ENCODE measurements at regions not wholly inside any gene's neighbourhood (a gene's known extent, or its start where the extent isn't known, plus 50 kb on each side); places are given as distances from the start of the nearest gene placed in this dataset.
"Not testable (repeated sequence)": the region's sequence is repeated elsewhere in the genome, so short reads cannot be mapped to it uniquely, and the experiment has no call there.

GRCh38 chr11:97893612-97894011, 1127.1 kb upstream of the CNTN5 start:
- in situ Hi-C loops (cut with MboI; ENCODE audit: low pct_unique_long_range_greater_than_20kb, low sequenced_read_pairs), result no loop called here
- DNase-seq, result no peak

GRCh38 chr11:97894978-97895377, 1125.8 kb upstream of the CNTN5 start:
- no peak for DNase-seq
- in situ Hi-C loops (cut with MboI; ENCODE audit: low pct_unique_long_range_greater_than_20kb, low sequenced_read_pairs), result no loop called here

GRCh38 chr11:97895572-97895971, 1125.2 kb upstream of the CNTN5 start:
- DNase-seq, result no peak
- in situ Hi-C loops (cut with MboI; ENCODE audit: low pct_unique_long_range_greater_than_20kb, low sequenced_read_pairs), result no loop called here

- in situ Hi-C loops (cut with MboI; ENCODE audit: low pct_unique_long_range_greater_than_20kb, low sequenced_read_pairs), result no loop called here
- no peak for DNase-seq
Observed at GRCh38 chr11:97902828-97903227, 1117.9 kb upstream of the CNTN5 start.

GRCh38 chr11:97905101-97905500, 1115.6 kb upstream of the CNTN5 start:
- DNase-seq, result no peak
- in situ Hi-C loops (cut with MboI; ENCODE audit: low pct_unique_long_range_greater_than_20kb, low sequenced_read_pairs), result no loop called here

GRCh38 chr11:97905671-97906070, 1115.1 kb upstream of the CNTN5 start:
- in situ Hi-C loops (cut with MboI; ENCODE audit: low pct_unique_long_range_greater_than_20kb, low sequenced_read_pairs), result no loop called here
- no peak for DNase-seq

- in situ Hi-C loops (cut with MboI; ENCODE audit: low pct_unique_long_range_greater_than_20kb, low sequenced_read_pairs), result no loop called here
- no peak for DNase-seq
Observed at GRCh38 chr11:97908354-97908753, 1112.4 kb upstream of the CNTN5 start.

- no peak for DNase-seq
- in situ Hi-C loops (cut with MboI; ENCODE audit: low pct_unique_long_range_greater_than_20kb, low sequenced_read_pairs), result no loop called here
Observed at GRCh38 chr11:97909614-97910399, 1110.9 kb upstream of the CNTN5 start.

GRCh38 chr11:97912629-97913028, 1108.1 kb upstream of the CNTN5 start:
- DNase-seq, result no peak
- in situ Hi-C loops (cut with MboI; ENCODE audit: low pct_unique_long_range_greater_than_20kb, low sequenced_read_pairs), result no loop called here

GRCh38 chr11:97922933-97923332, 1097.8 kb upstream of the CNTN5 start:
- in situ Hi-C loops (cut with MboI; ENCODE audit: low pct_unique_long_range_greater_than_20kb, low sequenced_read_pairs); DNase-seq: not testable (repeated sequence)

- in situ Hi-C loops (cut with MboI; ENCODE audit: low pct_unique_long_range_greater_than_20kb, low sequenced_read_pairs), result no loop called here
- no peak for DNase-seq
Observed at GRCh38 chr11:97934572-97935208, 1086.1 kb upstream of the CNTN5 start.

GRCh38 chr11:97937501-97937900, 1083.2 kb upstream of the CNTN5 start:
- in situ Hi-C loops (cut with MboI; ENCODE audit: low pct_unique_long_range_greater_than_20kb, low sequenced_read_pairs), result no loop called here

GRCh38 chr11:97938789-97939188, 1082.0 kb upstream of the CNTN5 start:
- in situ Hi-C loops (cut with MboI; ENCODE audit: low pct_unique_long_range_greater_than_20kb, low sequenced_read_pairs), result no loop called here
- no peak for DNase-seq

More at GRCh38 chr11:97937501-97937900, 1083.2 kb upstream of the CNTN5 start:
- no peak for DNase-seq

- DNase-seq, result no peak
- in situ Hi-C loops (cut with MboI; ENCODE audit: low pct_unique_long_range_greater_than_20kb, low sequenced_read_pairs), result no loop called here
Observed at GRCh38 chr11:97943493-97943892, 1077.3 kb upstream of the CNTN5 start.

GRCh38 chr11:97948793-97949192, 1072.0 kb upstream of the CNTN5 start:
- in situ Hi-C loops (cut with MboI; ENCODE audit: low pct_unique_long_range_greater_than_20kb, low sequenced_read_pairs), result no loop called here
- DNase-seq, result no peak

GRCh38 chr11:97955595-97955994, 1065.2 kb upstream of the CNTN5 start:
- in situ Hi-C loops (cut with MboI; ENCODE audit: low pct_unique_long_range_greater_than_20kb, low sequenced_read_pairs), result no loop called here
- no peak for DNase-seq

- no peak for DNase-seq
- in situ Hi-C loops (cut with MboI; ENCODE audit: low pct_unique_long_range_greater_than_20kb, low sequenced_read_pairs), result no loop called here
Observed at GRCh38 chr11:97956904-97957303, 1063.8 kb upstream of the CNTN5 start.

GRCh38 chr11:97961431-97961830, 1059.3 kb upstream of the CNTN5 start:
- in situ Hi-C loops (cut with MboI; ENCODE audit: low pct_unique_long_range_greater_than_20kb, low sequenced_read_pairs), result no loop called here

GRCh38 chr11:97962758-97963157, 1058.0 kb upstream of the CNTN5 start:
- no peak for DNase-seq
- in situ Hi-C loops (cut with MboI; ENCODE audit: low pct_unique_long_range_greater_than_20kb, low sequenced_read_pairs), result no loop called here

More at GRCh38 chr11:97961431-97961830, 1059.3 kb upstream of the CNTN5 start:
- no peak for DNase-seq

- DNase-seq, result no peak
- in situ Hi-C loops (cut with MboI; ENCODE audit: low pct_unique_long_range_greater_than_20kb, low sequenced_read_pairs), result no loop called here
Observed at GRCh38 chr11:97963528-97964331, 1057.0 kb upstream of the CNTN5 start.

Measured in KBM-7 (cell line).